GM23338 (cell line): ENCODE measurements at regions not wholly inside any gene's neighbourhood (a gene's known extent, or its start where the extent isn't known, plus 50 kb on each side); places are given as distances from the start of the nearest gene placed in this dataset.

Experiments
- TF ChIP-seq, protein P1 (sequence below), 2 experiments: fragments of 200-600 bp in 1 of 2; sonication (generic) in 1 of 2; conservative IDR thresholded peaks; 2 replicates each; pipeline versions ENCODE4 v1.5.1 to v1.6.1; 2016 to 2017; ENCODE audit warnings: antibody characterized with exemption in 2 of 2, low read depth in 2 of 2, mild to moderate bottlenecking in 2 of 2, moderate library complexity in 1 of 2
- TF ChIP-seq, protein P2 (sequence below): IDR thresholded peaks from one replicate; pipeline ENCODE4 v1.6.1; 2018; ENCODE audit warnings: antibody characterized with exemption; ENCODE audit not compliant: unreplicated experiment

DNA sequence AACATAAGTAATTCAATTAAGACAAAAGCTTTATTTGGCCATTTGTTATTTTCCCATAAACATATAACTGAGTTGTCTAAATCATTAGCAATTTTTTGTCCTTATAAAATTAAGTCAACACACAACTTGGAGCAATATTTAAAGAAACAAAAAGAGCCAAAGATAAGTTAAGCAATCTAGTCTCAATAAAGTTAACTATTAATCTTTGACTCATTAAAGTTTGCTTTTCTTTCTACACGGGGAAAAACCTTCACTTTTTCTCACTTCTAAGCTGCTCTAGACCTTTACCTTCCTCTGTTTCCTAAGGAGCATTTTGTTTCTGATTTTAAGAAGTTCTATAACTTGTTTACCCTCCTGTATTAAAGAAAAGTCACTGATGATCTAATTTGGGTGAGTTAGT is 867.1 kb upstream of the PHF14 start:
- TF ChIP-seq, protein P1, sequence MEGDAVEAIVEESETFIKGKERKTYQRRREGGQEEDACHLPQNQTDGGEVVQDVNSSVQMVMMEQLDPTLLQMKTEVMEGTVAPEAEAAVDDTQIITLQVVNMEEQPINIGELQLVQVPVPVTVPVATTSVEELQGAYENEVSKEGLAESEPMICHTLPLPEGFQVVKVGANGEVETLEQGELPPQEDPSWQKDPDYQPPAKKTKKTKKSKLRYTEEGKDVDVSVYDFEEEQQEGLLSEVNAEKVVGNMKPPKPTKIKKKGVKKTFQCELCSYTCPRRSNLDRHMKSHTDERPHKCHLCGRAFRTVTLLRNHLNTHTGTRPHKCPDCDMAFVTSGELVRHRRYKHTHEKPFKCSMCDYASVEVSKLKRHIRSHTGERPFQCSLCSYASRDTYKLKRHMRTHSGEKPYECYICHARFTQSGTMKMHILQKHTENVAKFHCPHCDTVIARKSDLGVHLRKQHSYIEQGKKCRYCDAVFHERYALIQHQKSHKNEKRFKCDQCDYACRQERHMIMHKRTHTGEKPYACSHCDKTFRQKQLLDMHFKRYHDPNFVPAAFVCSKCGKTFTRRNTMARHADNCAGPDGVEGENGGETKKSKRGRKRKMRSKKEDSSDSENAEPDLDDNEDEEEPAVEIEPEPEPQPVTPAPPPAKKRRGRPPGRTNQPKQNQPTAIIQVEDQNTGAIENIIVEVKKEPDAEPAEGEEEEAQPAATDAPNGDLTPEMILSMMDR (conservative IDR thresholded peaks at IDR 0.05; ENCODE audit: low read depth in 2 of 2) = no peak
- TF ChIP-seq, protein P2, sequence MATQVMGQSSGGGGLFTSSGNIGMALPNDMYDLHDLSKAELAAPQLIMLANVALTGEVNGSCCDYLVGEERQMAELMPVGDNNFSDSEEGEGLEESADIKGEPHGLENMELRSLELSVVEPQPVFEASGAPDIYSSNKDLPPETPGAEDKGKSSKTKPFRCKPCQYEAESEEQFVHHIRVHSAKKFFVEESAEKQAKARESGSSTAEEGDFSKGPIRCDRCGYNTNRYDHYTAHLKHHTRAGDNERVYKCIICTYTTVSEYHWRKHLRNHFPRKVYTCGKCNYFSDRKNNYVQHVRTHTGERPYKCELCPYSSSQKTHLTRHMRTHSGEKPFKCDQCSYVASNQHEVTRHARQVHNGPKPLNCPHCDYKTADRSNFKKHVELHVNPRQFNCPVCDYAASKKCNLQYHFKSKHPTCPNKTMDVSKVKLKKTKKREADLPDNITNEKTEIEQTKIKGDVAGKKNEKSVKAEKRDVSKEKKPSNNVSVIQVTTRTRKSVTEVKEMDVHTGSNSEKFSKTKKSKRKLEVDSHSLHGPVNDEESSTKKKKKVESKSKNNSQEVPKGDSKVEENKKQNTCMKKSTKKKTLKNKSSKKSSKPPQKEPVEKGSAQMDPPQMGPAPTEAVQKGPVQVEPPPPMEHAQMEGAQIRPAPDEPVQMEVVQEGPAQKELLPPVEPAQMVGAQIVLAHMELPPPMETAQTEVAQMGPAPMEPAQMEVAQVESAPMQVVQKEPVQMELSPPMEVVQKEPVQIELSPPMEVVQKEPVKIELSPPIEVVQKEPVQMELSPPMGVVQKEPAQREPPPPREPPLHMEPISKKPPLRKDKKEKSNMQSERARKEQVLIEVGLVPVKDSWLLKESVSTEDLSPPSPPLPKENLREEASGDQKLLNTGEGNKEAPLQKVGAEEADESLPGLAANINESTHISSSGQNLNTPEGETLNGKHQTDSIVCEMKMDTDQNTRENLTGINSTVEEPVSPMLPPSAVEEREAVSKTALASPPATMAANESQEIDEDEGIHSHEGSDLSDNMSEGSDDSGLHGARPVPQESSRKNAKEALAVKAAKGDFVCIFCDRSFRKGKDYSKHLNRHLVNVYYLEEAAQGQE = no peak
